ENCODE measurements at regions not wholly inside any gene's neighbourhood (a gene's known extent, or its start where the extent isn't known, plus 50 kb on each side); places are given as distances from the start of the nearest gene placed in this dataset.
"Not testable (repeated sequence)": the region's sequence is repeated elsewhere in the genome, so short reads cannot be mapped to it uniquely, and the experiment has no call there.

GRCh38 chr3:30454636-30455035 lies 151.8 kb upstream of the TGFBR2 start:
- no peak for DNase-seq (ENCODE audit: extremely low spot score)
- ChIA-PET POLR2A (no interaction called here), CTCF (no interaction called here)
- TF ChIP-seq LEF1 (IDR thresholded peaks at IDR 0.05; ENCODE audit: borderline replicate concordance), result no peak

DNA sequence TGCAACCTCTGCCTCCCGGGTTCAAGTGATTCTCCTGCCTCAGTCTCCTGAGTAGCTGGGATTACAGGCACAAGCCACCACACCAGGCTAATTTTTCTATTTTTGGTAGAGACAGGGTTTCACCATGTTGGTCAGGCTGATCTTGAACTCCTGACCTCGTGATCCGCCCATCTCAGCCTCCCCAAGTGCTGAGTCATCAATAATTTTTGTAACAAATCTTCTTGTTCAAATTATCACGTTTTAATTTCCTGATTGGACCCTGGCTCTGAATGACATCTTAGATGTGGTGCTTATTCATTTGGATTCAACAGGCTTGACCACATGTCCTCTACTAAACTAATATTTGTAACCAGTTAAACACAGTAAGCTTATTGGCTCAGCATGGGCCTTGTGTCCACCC lies 151.3 kb upstream of the TGFBR2 start:
- DNase-seq (ENCODE audit: extremely low spot score); CTCF ChIA-PET; POLR2A ChIA-PET: not testable (repeated sequence)

- ChIA-PET CTCF (no interaction called here), POLR2A (no interaction called here)
- TF ChIP-seq CTBP1 (IDR thresholded peaks at IDR 0.05; ENCODE audit: borderline replicate concordance) (no peak), FOXA1 (IDR thresholded peaks at IDR 0.05) (no peak), FOXM1 (IDR thresholded peaks at IDR 0.05; ENCODE audit: borderline replicate concordance) (no peak), NFRKB (IDR thresholded peaks at IDR 0.05) (no peak), ELF4 (IDR thresholded peaks at IDR 0.05) (no peak), SUZ12 (IDR thresholded peaks at IDR 0.05) (no peak), TARDBP (IDR thresholded peaks at IDR 0.05) (no peak), BHLHE40 (IDR thresholded peaks at IDR 0.05; ENCODE audit: borderline replicate concordance) (no peak), L3MBTL2 (conservative IDR thresholded peaks at IDR 0.05) (no peak), ZNF384 (IDR thresholded peaks at IDR 0.05) (no peak), HDGF (IDR thresholded peaks at IDR 0.05; ENCODE audit: borderline replicate concordance) (no peak)
- DNase-seq (ENCODE audit: extremely low spot score), result no peak
Observed at GRCh38 chr3:30455840-30456239, 150.6 kb upstream of the TGFBR2 start.

- ChIA-PET CTCF (no interaction called here), POLR2A (no interaction called here)
- no peak for DNase-seq (ENCODE audit: extremely low spot score)
- TF ChIP-seq CTBP1 (IDR thresholded peaks at IDR 0.05; ENCODE audit: borderline replicate concordance) (no peak), ARNT (IDR thresholded peaks at IDR 0.05) (no peak), ZNF384 (IDR thresholded peaks at IDR 0.05) (no peak), FOXA1 (IDR thresholded peaks at IDR 0.05) (no peak), L3MBTL2 (conservative IDR thresholded peaks at IDR 0.05) (no peak), BHLHE40 (IDR thresholded peaks at IDR 0.05; ENCODE audit: borderline replicate concordance) (no peak), NFRKB (IDR thresholded peaks at IDR 0.05) (no peak), FOXM1 (IDR thresholded peaks at IDR 0.05; ENCODE audit: borderline replicate concordance) (no peak), SP1 (IDR thresholded peaks at IDR 0.05) (no peak), FOXK2 (IDR thresholded peaks at IDR 0.05) (no peak), ELF4 (IDR thresholded peaks at IDR 0.05) (no peak), LEF1 (IDR thresholded peaks at IDR 0.05; ENCODE audit: borderline replicate concordance) (no peak), SUZ12 (IDR thresholded peaks at IDR 0.05) (no peak), TARDBP (IDR thresholded peaks at IDR 0.05) (no peak), HDGF (IDR thresholded peaks at IDR 0.05; ENCODE audit: borderline replicate concordance) (no peak)
- TF ChIP-seq, protein P1, sequence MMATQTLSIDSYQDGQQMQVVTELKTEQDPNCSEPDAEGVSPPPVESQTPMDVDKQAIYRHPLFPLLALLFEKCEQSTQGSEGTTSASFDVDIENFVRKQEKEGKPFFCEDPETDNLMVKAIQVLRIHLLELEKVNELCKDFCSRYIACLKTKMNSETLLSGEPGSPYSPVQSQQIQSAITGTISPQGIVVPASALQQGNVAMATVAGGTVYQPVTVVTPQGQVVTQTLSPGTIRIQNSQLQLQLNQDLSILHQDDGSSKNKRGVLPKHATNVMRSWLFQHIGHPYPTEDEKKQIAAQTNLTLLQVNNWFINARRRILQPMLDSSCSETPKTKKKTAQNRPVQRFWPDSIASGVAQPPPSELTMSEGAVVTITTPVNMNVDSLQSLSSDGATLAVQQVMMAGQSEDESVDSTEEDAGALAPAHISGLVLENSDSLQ (IDR thresholded peaks at IDR 0.05), result no peak
Observed at GRCh38 chr3:30456264-30456663, 150.1 kb upstream of the TGFBR2 start.

DNA sequence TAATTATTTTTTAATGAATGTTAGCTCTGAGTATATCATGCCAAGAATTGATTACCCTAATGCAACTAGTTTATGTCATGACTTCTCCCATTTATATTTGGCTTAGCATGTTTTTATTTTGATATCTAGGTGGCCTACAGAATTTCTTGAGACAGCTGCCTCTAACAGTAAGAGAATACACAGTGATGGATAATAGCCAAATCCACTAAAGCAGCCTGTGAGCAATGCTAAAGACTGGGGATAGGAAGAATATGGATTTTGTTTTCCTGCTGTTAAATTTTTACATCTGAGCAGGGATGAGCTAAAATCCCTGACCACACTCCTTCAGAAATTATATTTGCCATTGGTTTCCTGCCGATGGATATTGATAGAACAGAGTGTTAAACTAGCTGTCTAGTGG lies 149.3 kb upstream of the TGFBR2 start:
- DNase-seq (ENCODE audit: extremely low spot score), result no peak
- ChIA-PET CTCF (no interaction called here), POLR2A (no interaction called here)
- TF ChIP-seq, protein P1 (IDR thresholded peaks at IDR 0.05), result no peak
- TF ChIP-seq LEF1 (IDR thresholded peaks at IDR 0.05; ENCODE audit: borderline replicate concordance) (no peak), CTBP1 (IDR thresholded peaks at IDR 0.05; ENCODE audit: borderline replicate concordance) (no peak), FOXK2 (IDR thresholded peaks at IDR 0.05) (no peak), HDGF (IDR thresholded peaks at IDR 0.05; ENCODE audit: borderline replicate concordance) (no peak), SP1 (IDR thresholded peaks at IDR 0.05) (no peak), FOXA1 (IDR thresholded peaks at IDR 0.05) (no peak), TARDBP (IDR thresholded peaks at IDR 0.05) (no peak), FOXM1 (IDR thresholded peaks at IDR 0.05; ENCODE audit: borderline replicate concordance) (no peak), ARNT (IDR thresholded peaks at IDR 0.05) (no peak), ELF4 (IDR thresholded peaks at IDR 0.05) (no peak), L3MBTL2 (conservative IDR thresholded peaks at IDR 0.05) (no peak), SUZ12 (IDR thresholded peaks at IDR 0.05) (no peak), NFRKB (IDR thresholded peaks at IDR 0.05) (no peak), ZNF384 (IDR thresholded peaks at IDR 0.05) (no peak), BHLHE40 (IDR thresholded peaks at IDR 0.05; ENCODE audit: borderline replicate concordance) (no peak)

GRCh38 chr3:30457726-30458125 lies 148.7 kb upstream of the TGFBR2 start:
- CTCF ChIA-PET, result no interaction called here
- POLR2A ChIA-PET, result no interaction called here

GRCh38 chr3:30458376-30459171 lies 147.8 kb upstream of the TGFBR2 start:
- POLR2A ChIA-PET, result no interaction called here
- TF ChIP-seq FOXM1 (IDR thresholded peaks at IDR 0.05; ENCODE audit: borderline replicate concordance) (no peak), CTBP1 (IDR thresholded peaks at IDR 0.05; ENCODE audit: borderline replicate concordance) (no peak), SP1 (IDR thresholded peaks at IDR 0.05) (no peak)
- CTCF ChIA-PET, result interaction anchor here (0.6 kb wide), 1 partner anchor 19 kb away, joined by 3 read pairs; no protein-coding TSS in a partner anchor
- DNase-seq (ENCODE audit: extremely low spot score), result no peak

More at GRCh38 chr3:30457726-30458125, 148.7 kb upstream of the TGFBR2 start:
- TF ChIP-seq SUZ12 (IDR thresholded peaks at IDR 0.05), result no peak
- DNase-seq (ENCODE audit: extremely low spot score), result no peak

Data from HEK293T (cell line).